ENCODE measurements at regions not wholly inside any gene's neighbourhood (a gene's known extent, or its start where the extent isn't known, plus 50 kb on each side); places are given as distances from the start of the nearest gene placed in this dataset.

DNA sequence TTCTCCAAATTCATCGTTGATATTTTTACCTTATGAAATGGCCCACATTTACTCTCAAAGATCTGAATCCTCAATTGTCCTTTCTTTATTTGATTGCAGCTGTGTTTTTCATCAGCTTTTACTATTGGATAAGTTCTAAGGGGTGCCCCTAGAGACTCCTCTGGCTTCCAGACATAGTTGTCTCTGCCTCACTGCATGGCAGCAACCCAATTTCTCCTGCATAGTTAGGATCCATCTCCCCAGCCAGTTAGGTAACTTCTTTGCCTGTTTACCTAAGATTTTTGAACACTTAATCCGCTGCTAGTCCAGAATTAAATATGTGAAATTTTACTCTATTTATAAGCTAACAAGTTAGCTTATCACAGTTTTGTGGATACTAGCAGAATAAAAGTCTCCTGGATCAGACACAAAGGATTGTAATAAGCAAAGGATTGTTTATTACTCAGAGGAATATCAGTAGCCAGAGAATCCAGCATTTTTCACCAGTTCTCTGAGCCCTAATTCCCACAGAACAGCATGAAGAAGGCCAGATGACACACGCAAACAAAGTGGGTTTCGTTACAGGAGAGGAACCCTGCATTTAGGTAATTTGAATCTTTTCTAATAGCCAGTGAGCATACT is 101.1 kb downstream of the BBS10 start:
- no peaks in the 10 kb centered on the region for H3K4me1 ChIP-seq
- no peaks in the 10 kb centered on the region for H3K27me3 ChIP-seq (ENCODE audit: insufficient read depth in 3 of 3, low read length in 2 of 3)
- intact Hi-C loops (cut with DNase I): no loop called here

DNA sequence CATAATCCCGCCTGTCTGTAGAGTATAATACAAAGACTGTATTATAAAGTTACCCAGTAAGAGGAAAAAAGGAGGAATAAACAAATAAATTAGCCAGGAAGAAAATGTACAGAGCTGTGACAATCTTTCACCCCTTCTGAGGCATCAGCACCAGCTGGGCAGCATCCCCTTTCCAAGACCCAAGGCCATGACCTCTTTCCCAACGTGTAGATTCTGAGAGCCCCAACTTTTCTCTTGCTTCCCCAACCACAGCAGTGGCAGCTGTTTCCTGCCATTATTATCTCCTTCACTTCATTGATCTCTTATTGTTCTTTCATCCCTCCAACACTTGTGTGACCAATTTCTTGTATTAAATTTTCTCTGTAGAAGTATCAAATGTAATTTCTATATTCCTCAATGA is 101.6 kb downstream of the BBS10 start:
- Histone ChIP-seq H3K27me3 (ENCODE audit: insufficient read depth in 3 of 3, low read length in 2 of 3) (no peaks in the 10 kb centered on the region), H3K27ac (no peak overlapping the region), H3K4me3 (no peak overlapping the region), H3K36me3 (ENCODE audit: insufficient read depth in 1 of 2, low read depth in 1 of 2) (no peaks in the 10 kb centered on the region), H3K4me1 (no peaks in the 10 kb centered on the region), H3K9me3 (no peaks in the 10 kb centered on the region)
- WGBS, 3 donors: 34 to 42% (median 39%) methylated on average over 2 of the region's 2 CpGs
- intact Hi-C loops (cut with DNase I): no loop called here
- TF ChIP-seq, protein P1, sequence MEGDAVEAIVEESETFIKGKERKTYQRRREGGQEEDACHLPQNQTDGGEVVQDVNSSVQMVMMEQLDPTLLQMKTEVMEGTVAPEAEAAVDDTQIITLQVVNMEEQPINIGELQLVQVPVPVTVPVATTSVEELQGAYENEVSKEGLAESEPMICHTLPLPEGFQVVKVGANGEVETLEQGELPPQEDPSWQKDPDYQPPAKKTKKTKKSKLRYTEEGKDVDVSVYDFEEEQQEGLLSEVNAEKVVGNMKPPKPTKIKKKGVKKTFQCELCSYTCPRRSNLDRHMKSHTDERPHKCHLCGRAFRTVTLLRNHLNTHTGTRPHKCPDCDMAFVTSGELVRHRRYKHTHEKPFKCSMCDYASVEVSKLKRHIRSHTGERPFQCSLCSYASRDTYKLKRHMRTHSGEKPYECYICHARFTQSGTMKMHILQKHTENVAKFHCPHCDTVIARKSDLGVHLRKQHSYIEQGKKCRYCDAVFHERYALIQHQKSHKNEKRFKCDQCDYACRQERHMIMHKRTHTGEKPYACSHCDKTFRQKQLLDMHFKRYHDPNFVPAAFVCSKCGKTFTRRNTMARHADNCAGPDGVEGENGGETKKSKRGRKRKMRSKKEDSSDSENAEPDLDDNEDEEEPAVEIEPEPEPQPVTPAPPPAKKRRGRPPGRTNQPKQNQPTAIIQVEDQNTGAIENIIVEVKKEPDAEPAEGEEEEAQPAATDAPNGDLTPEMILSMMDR (IDR thresholded peaks at IDR 0.05): no peak
- DNase-seq (no peak), ATAC-seq (no peak)

More for the DNA sequence above, 101.1 kb downstream of the BBS10 start:
- no peaks in the 10 kb centered on the region for H3K9me3 ChIP-seq
- no peaks in the 10 kb centered on the region for H3K36me3 ChIP-seq (ENCODE audit: insufficient read depth in 1 of 2, low read depth in 1 of 2)
- TF ChIP-seq, protein P1 (IDR thresholded peaks at IDR 0.05): no peak
- DNase-seq (peak in 1 of 2 donors; percentile 21), ATAC-seq (peak in 2 of 4 donors; percentile 42 to 62)
- no peak overlapping the region for H3K27ac ChIP-seq
- WGBS, 3 donors: 35 to 48% (median 38%) methylated on average over 4 of the region's 4 CpGs
- H3K4me3 ChIP-seq: no peak overlapping the region

DNA sequence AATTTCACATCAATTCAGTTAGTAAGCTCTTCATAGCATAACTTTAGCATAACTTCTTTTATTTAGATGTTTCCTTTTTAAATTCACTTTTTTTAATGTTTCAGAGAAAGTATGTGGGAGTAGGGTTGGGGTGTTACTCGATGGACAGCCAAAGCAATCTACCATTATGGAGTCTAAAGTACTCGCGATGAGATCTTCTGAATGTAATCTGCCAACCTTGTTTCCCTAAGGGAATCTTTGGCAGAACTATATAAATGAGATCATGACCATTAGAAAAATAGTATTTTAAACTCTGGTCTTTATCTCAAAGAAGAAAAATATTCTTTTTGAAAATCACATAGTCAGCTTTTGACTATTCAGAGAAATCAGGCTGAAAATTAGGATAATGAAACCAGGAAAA is 103.9 kb downstream of the BBS10 start:
- H3K36me3 ChIP-seq (ENCODE audit: insufficient read depth in 1 of 2, low read depth in 1 of 2): no peaks in the 10 kb centered on the region
- no peaks in the 10 kb centered on the region for H3K27me3 ChIP-seq (ENCODE audit: insufficient read depth in 3 of 3, low read length in 2 of 3)
- TF ChIP-seq, protein P1 (IDR thresholded peaks at IDR 0.05): no peak
- H3K4me1 ChIP-seq: no peaks in the 10 kb centered on the region
- intact Hi-C loops (cut with DNase I): no loop called here
- DNase-seq (no peak), ATAC-seq (no peak)
- H3K27ac ChIP-seq: no peak overlapping the region
- 29 to 63% (median 32%) methylated on average over 3 of the region's 3 CpGs for WGBS, 3 donors
- H3K9me3 ChIP-seq: no peaks in the 10 kb centered on the region
- no peak overlapping the region for H3K4me3 ChIP-seq

DNA sequence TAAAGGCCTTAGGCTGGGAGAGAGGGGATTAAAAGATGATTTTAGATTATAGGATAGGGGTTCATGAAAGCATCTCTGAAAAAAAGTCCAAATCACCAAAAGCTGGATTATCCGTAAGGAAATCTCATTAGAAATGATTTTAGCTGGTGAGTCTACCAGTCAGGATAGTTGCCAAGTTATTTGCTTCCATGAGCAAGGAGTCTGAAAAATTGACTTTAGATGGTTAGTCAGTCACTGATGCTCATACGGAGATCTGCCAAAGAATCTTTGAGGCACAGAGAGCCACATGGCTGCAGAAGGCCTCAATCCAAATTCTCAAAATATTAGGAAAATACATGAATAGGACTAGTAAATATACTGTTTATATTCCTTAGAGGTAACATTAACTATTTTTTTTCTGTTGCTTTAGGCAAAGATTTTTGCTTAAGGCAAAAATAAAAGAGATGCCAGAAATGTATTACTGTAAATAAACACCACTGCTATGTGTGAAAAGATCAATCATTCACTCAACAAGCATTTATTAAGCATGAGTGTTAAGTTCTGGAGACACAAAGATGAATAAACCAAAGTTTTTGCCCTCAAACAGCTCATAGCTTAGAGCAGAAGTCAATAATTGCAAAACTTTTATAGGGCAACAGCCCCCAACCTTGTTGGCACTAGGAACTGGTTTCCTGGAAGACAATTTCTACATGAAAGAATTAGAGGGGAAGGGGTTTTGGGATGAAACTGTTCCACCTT is 105.2 kb downstream of the BBS10 start:
- Histone ChIP-seq H3K27me3 (ENCODE audit: insufficient read depth in 3 of 3, low read length in 2 of 3) (no peaks in the 10 kb centered on the region), H3K27ac (no peak overlapping the region), H3K36me3 (ENCODE audit: insufficient read depth in 1 of 2, low read depth in 1 of 2) (no peaks in the 10 kb centered on the region), H3K4me1 (no peaks in the 10 kb centered on the region), H3K9me3 (no peaks in the 10 kb centered on the region), H3K4me3 (no peak overlapping the region)
- TF ChIP-seq, protein P1 (IDR thresholded peaks at IDR 0.05): no peak
- ATAC-seq (no peak), DNase-seq (no peak)
- intact Hi-C loops (cut with DNase I): no loop called here
- 46 to 71% (median 64%) methylated on average over 2 of the region's 2 CpGs for WGBS, 3 donors

All from psoas muscle (tissue), 7 donors.